ENCODE measurements at regions not wholly inside any gene's neighbourhood (a gene's known extent, or its start where the extent isn't known, plus 50 kb on each side); places are given as distances from the start of the nearest gene placed in this dataset.

DNA sequence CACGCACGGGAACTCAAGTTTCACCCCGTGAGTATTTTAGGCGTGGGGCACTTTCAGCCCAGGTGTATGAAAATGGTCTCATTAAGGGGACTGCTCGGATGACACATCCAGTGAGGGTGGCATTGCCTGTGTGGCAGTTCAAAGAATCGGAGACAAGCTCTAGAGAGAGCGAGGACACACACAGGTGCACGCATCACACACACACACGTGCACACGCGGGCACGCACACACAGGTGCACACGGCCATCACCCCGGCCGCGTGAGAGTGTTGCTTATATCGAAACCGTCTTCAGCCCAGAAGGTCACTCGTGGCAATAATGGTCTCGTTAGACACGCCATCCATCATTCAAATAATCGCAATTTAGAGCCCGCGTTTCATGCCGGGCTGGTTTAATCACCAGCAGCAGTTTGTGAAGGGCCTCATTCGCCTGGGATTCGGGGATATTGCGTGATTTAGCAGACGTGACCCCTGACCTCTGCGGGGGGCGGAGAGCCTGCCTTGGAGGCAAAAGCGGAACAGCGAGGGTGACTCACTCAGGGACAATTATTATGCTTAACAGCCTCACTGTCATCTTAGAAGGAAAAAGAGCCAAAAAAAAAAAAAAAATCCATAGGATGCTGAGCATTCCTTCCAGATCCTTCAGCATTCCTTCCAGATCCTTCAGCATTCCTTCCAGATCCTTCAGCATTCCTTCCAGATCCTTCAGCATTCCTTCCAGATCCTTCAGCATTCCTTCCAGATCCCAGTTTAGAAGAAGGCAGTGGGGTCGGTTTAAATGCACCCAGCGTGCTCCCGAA, 89.4 kb upstream of the PPP2R3B start:
- H3K27ac ChIP-seq (ENCODE audit: low read depth, low read length) = no peak overlapping the region
- POLR2A ChIA-PET (ENCODE audit: partially characterized antibody) = no interaction called here

More for the DNA sequence above, 89.4 kb upstream of the PPP2R3B start:
- no peaks in the 10 kb centered on the region for H3K27me3 ChIP-seq (replicated peaks in 1 of 4; ENCODE audit: control insufficient read depth in 3 of 4, extremely low read depth in 1 of 4, insufficient read depth in 3 of 4, low read length in 3 of 4)
- H4K8ac ChIP-seq (ENCODE audit: extremely low read depth, insufficient read depth, low read length) = peak overlapping the region; percentile 62; the same call in 1 of the 2 replicates
- H3K18ac ChIP-seq (ENCODE audit: extremely low read depth, low read length) = peak overlapping the region; percentile 68
- peak overlapping the region; percentile 84; the same call in 1 of the 2 replicates for H2BK5ac ChIP-seq (ENCODE audit: low read depth, low read length)
- no peak overlapping the region for H3K23ac ChIP-seq (ENCODE audit: insufficient read length)
- 89% methylated on average over 36 of the region's 36 CpGs; no CpG with 5 or more reads in 1 of the 2 experiments for WGBS, 2 experiments (ENCODE audit: extremely low coverage in 1 of 2, insufficient coverage in 1 of 2, insufficient read length in 1 of 2, insufficient replicate concordance in 2 of 2, low coverage in 1 of 2, low lambda C conversion rate in 2 of 2, missing lambda C conversion rate in 1 of 2)
- DNase-seq (ENCODE audit: low read depth in 1 of 2, low spot score in 2 of 2) = no peak
- H3K4ac ChIP-seq (replicated peaks; ENCODE audit: insufficient read length, low read depth, low read length) = peak overlapping the region; percentile 76
- no peak overlapping the region for H2AFZ ChIP-seq (ENCODE audit: low read length)
- CTCF ChIA-PET (ENCODE audit: partially characterized antibody) = no interaction called here
- H3K4me1 ChIP-seq (replicated peaks in 1 of 4; ENCODE audit: control insufficient read depth in 3 of 4, insufficient read depth in 4 of 4, low read length in 3 of 4) = peaks cover 0 to 5% (median 0%) of the 10 kb centered on the region in 4 experiments; a peak in 1 of 7 replicates
- H3K79me1 ChIP-seq (ENCODE audit: low read depth, low read length) = no peaks in the 10 kb centered on the region
- no peak overlapping the region for H3K56ac ChIP-seq (replicated peaks; ENCODE audit: insufficient read length, low read depth, low read length)
- H3K79me2 ChIP-seq (ENCODE audit: control insufficient read depth in 1 of 2, insufficient read depth in 2 of 2, low read length in 2 of 2) = no peaks in the 10 kb centered on the region
- H3K9ac ChIP-seq (replicated peaks in 1 of 4; ENCODE audit: extremely low read depth in 1 of 4, low read depth in 3 of 4, low read length in 3 of 4) = no peak overlapping the region
- no peaks in the 10 kb centered on the region for H3K23me2 ChIP-seq (ENCODE audit: low read depth, low read length)
- H2BK120ac ChIP-seq (replicated peaks; ENCODE audit: low read depth, low read length) = no peak overlapping the region
- H3K4me3 ChIP-seq (ENCODE audit: extremely low read depth in 1 of 4, insufficient read depth in 2 of 4, low read depth in 3 of 4, low read length in 4 of 4) = no peak overlapping the region
- peak; percentile 91 for TF ChIP-seq TEAD4 (IDR thresholded peaks at IDR 0.05; ENCODE audit: low read depth, low read length)
- TF ChIP-seq BRCA1 (IDR thresholded peaks at IDR 0.05; ENCODE audit: low read depth, low read length) = no peak
- TF ChIP-seq, protein P1, sequence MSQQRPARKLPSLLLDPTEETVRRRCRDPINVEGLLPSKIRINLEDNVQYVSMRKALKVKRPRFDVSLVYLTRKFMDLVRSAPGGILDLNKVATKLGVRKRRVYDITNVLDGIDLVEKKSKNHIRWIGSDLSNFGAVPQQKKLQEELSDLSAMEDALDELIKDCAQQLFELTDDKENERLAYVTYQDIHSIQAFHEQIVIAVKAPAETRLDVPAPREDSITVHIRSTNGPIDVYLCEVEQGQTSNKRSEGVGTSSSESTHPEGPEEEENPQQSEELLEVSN (IDR thresholded peaks at IDR 0.05) = no peak
- TF ChIP-seq JUND (IDR thresholded peaks at IDR 0.05; ENCODE audit: low read length) = 0 out of 2 replicates have a peak, but pooled peaks have one; percentile 66
- 0 out of 2 replicates have a peak, but pooled peaks have one; percentile 17 for TF ChIP-seq JUN (IDR thresholded peaks at IDR 0.05; ENCODE audit: low read depth, low read length)
- peak overlapping the region; percentile 79 for H4K91ac ChIP-seq (replicated peaks; ENCODE audit: insufficient read length, low read length)
- no peak overlapping the region for H2BK15ac ChIP-seq (ENCODE audit: low read length)
- H2BK20ac ChIP-seq (ENCODE audit: low read length) = peak overlapping the region; percentile 68; the same call in 1 of the 2 replicates
- H3K4me2 ChIP-seq (ENCODE audit: insufficient read depth in 1 of 2, low read depth in 2 of 2, low read length in 2 of 2) = no peak overlapping the region
- H2AK5ac ChIP-seq (ENCODE audit: low read depth, low read length) = peak overlapping the region; percentile 79; the same call in 1 of the 2 replicates
- no peak overlapping the region for H3K14ac ChIP-seq (ENCODE audit: insufficient read length)
- no peaks in the 10 kb centered on the region; a peak in 2 of 4 replicates for H3K9me3 ChIP-seq (ENCODE audit: insufficient read depth in 2 of 2, low read depth in 1 of 2, low read length in 1 of 2)
- no peaks in the 10 kb centered on the region for H4K20me1 ChIP-seq (replicated peaks in 1 of 2; ENCODE audit: control insufficient read depth in 1 of 2, insufficient read depth in 2 of 2, low read length in 2 of 2)
- H3K36me3 ChIP-seq (ENCODE audit: control insufficient read depth in 2 of 4, insufficient read depth in 4 of 4, low read length in 3 of 4) = no peaks in the 10 kb centered on the region
- FAIRE-seq = no peak
- peak overlapping the region; percentile 82; the same call in 1 of the 2 replicates for H2BK12ac ChIP-seq (ENCODE audit: low read depth, low read length)
- H4K5ac ChIP-seq (ENCODE audit: insufficient read length, low read depth, low read length) = no peak overlapping the region
